GM23338 (cell line): ENCODE measurements at regions not wholly inside any gene's neighbourhood (a gene's known extent, or its start where the extent isn't known, plus 50 kb on each side); places are given as distances from the start of the nearest gene placed in this dataset.

Experiments
- EZH2 ChIP-seq: fragments of 200-600 bp; sonication (generic); IDR thresholded peaks from one replicate; pipeline ENCODE4 v1.8.0; 2017; ENCODE audit warnings: antibody characterized with exemption, mild to moderate bottlenecking, low read depth; ENCODE audit not compliant: unreplicated experiment
- EZH2phosphoT487 ChIP-seq: fragments of 200-600 bp; sonication (generic); IDR thresholded peaks from one replicate; pipeline ENCODE4 v1.8.1; 2018; ENCODE audit warnings: antibody characterized with exemption; ENCODE audit not compliant: unreplicated experiment
- JUNB ChIP-seq: IDR thresholded peaks from one replicate; pipeline ENCODE4 v1.6.1; 2016; ENCODE audit warnings: antibody characterized with exemption; ENCODE audit not compliant: unreplicated experiment
- POLR2AphosphoS5 ChIP-seq: IDR thresholded peaks from 2 replicates; pipeline ENCODE4 v1.6.1; 2016; ENCODE audit warnings: antibody characterized with exemption, low read depth
- STAT1 ChIP-seq: IDR thresholded peaks from one replicate; pipeline ENCODE4 v1.6.1; 2016; ENCODE audit warnings: antibody characterized with exemption; ENCODE audit not compliant: unreplicated experiment
- ZNF114 ChIP-seq: fragments of 250-450 bp; sonication (Bioruptor Pico); IDR thresholded peaks from 2 replicates; pipeline ENCODE4 v1.5.0; 2020; ENCODE audit warnings: mild to moderate bottlenecking, moderate library complexity
- ZNF331 ChIP-seq: fragments of 250-450 bp; sonication (Bioruptor Pico); IDR thresholded peaks from 2 replicates; pipeline ENCODE4 v1.5.0; 2020; ENCODE audit warnings: low read depth, mild to moderate bottlenecking, moderate library complexity
- TF ChIP-seq, protein P1 (sequence below), 2 experiments: fragments of 200-600 bp in 1 of 2; sonication (generic) in 1 of 2; conservative IDR thresholded peaks; 2 replicates each; pipeline versions ENCODE4 v1.5.1 to v1.6.1; 2016 to 2017; ENCODE audit warnings: antibody characterized with exemption in 2 of 2, low read depth in 2 of 2, mild to moderate bottlenecking in 2 of 2, moderate library complexity in 1 of 2
- TF ChIP-seq, protein P2 (sequence below): IDR thresholded peaks from 2 replicates; pipeline ENCODE4 v1.6.1; 2016; ENCODE audit warnings: antibody characterized with exemption
- TF ChIP-seq, protein P3 (sequence below): IDR thresholded peaks from one replicate; pipeline ENCODE4 v1.6.1; 2018; ENCODE audit warnings: antibody characterized with exemption; ENCODE audit not compliant: unreplicated experiment

DNA sequence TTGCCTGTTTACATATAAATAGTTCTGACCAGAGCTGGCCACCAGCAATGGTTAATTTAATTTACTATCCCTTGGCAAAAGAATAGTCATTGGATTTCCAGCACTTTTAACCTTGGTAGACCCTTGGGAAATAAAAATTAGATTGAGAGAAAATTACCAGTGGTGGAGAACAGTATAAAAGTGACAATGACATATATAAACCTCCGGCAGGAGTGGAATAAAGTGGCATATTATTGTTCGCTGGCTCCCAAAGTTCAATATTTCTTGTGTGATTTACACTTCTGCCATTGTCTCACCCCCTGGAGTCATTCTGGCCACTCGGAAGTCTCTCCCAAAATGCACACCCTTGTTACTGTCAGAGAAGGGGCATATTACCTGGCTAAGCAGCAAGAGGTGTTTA is 347.7 kb downstream of the NPIPA8 start:
- TF ChIP-seq ZNF114 (no peak), POLR2AphosphoS5 (no peak), EZH2phosphoT487 (no peak), EZH2 (no peak), STAT1 (no peak), ZNF331 (CRISPR knock-in tag) (no peak), JUNB (no peak)
- TF ChIP-seq, protein P1, sequence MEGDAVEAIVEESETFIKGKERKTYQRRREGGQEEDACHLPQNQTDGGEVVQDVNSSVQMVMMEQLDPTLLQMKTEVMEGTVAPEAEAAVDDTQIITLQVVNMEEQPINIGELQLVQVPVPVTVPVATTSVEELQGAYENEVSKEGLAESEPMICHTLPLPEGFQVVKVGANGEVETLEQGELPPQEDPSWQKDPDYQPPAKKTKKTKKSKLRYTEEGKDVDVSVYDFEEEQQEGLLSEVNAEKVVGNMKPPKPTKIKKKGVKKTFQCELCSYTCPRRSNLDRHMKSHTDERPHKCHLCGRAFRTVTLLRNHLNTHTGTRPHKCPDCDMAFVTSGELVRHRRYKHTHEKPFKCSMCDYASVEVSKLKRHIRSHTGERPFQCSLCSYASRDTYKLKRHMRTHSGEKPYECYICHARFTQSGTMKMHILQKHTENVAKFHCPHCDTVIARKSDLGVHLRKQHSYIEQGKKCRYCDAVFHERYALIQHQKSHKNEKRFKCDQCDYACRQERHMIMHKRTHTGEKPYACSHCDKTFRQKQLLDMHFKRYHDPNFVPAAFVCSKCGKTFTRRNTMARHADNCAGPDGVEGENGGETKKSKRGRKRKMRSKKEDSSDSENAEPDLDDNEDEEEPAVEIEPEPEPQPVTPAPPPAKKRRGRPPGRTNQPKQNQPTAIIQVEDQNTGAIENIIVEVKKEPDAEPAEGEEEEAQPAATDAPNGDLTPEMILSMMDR (conservative IDR thresholded peaks at IDR 0.05; ENCODE audit: low read depth in 2 of 2): no peak
- TF ChIP-seq, protein P2, sequence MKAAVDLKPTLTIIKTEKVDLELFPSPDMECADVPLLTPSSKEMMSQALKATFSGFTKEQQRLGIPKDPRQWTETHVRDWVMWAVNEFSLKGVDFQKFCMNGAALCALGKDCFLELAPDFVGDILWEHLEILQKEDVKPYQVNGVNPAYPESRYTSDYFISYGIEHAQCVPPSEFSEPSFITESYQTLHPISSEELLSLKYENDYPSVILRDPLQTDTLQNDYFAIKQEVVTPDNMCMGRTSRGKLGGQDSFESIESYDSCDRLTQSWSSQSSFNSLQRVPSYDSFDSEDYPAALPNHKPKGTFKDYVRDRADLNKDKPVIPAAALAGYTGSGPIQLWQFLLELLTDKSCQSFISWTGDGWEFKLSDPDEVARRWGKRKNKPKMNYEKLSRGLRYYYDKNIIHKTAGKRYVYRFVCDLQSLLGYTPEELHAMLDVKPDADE: no peak
- TF ChIP-seq, protein P3, sequence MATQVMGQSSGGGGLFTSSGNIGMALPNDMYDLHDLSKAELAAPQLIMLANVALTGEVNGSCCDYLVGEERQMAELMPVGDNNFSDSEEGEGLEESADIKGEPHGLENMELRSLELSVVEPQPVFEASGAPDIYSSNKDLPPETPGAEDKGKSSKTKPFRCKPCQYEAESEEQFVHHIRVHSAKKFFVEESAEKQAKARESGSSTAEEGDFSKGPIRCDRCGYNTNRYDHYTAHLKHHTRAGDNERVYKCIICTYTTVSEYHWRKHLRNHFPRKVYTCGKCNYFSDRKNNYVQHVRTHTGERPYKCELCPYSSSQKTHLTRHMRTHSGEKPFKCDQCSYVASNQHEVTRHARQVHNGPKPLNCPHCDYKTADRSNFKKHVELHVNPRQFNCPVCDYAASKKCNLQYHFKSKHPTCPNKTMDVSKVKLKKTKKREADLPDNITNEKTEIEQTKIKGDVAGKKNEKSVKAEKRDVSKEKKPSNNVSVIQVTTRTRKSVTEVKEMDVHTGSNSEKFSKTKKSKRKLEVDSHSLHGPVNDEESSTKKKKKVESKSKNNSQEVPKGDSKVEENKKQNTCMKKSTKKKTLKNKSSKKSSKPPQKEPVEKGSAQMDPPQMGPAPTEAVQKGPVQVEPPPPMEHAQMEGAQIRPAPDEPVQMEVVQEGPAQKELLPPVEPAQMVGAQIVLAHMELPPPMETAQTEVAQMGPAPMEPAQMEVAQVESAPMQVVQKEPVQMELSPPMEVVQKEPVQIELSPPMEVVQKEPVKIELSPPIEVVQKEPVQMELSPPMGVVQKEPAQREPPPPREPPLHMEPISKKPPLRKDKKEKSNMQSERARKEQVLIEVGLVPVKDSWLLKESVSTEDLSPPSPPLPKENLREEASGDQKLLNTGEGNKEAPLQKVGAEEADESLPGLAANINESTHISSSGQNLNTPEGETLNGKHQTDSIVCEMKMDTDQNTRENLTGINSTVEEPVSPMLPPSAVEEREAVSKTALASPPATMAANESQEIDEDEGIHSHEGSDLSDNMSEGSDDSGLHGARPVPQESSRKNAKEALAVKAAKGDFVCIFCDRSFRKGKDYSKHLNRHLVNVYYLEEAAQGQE: no peak
